ENCODE measurements at regions not wholly inside any gene's neighbourhood (a gene's known extent, or its start where the extent isn't known, plus 50 kb on each side); places are given as distances from the start of the nearest gene placed in this dataset.

- DNase-seq (ENCODE audit: low read depth in 2 of 2): no peak
These were observed 381.0 kb downstream of the SNAPC1 start for GRCh38 chr14:62143245-62143644.

DNA sequence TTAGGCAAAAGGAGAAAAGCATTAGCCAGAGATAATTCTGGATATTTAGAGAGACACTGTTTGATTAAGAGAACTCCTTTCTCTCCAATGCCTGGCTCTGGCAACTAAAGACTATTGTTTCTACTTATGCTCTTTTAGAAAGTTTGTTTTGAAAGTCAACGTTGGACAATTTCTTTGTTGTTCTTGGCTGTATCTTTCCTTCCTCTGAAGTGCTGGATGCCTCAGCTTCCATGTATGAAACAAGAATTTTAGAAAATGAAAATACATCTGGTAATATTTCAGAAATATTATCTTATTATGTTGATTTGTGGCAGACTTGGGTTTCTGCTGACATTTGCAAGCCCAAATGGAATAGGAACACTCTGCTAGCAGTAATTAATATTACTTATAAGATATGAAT, 382.6 kb downstream of the SNAPC1 start:
- no peak for DNase-seq (ENCODE audit: low read depth in 2 of 2)

DNA sequence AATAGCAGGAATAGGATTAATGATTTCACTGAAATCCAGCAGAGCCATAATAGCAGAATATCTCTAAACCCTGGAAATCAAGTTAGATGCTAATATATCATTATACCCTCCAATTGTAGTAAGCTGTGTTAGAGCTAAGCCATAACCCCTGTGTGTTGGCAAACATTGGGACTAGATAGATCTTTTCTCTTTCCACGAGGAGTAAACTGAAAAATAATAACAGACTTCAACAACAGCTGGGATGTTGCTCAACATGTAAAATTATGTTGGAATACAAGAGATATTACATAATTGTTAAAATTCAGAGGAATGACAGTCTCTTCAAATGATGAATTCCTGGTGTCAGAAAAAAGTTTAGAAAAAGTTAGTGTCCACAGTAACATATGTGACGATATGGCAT, 383.8 kb downstream of the SNAPC1 start:
- no peak for DNase-seq (ENCODE audit: low read depth in 2 of 2)

DNA sequence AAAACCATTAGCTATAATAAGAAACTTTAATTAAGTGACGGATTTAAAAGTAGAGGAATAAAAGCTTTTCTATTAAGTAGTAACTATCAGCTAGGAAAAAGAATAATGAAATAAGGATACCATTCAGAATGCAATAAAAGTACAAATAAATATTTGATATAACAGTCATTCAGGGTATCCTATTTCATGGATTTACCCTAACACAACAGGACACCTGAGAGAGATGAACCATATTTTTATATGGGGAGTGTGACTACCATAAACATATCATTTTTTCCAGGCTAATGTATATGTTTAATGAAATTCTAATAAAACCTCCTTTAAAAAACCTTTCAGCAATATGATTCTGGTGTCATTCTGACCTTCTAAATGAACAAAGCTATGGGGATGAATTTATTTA, 393.8 kb downstream of the SNAPC1 start:
- no peak for DNase-seq (ENCODE audit: low read depth in 2 of 2)

GRCh38 chr14:62158779-62159178, 396.6 kb downstream of the SNAPC1 start:
- no peak for DNase-seq (ENCODE audit: low read depth in 2 of 2)

DNA sequence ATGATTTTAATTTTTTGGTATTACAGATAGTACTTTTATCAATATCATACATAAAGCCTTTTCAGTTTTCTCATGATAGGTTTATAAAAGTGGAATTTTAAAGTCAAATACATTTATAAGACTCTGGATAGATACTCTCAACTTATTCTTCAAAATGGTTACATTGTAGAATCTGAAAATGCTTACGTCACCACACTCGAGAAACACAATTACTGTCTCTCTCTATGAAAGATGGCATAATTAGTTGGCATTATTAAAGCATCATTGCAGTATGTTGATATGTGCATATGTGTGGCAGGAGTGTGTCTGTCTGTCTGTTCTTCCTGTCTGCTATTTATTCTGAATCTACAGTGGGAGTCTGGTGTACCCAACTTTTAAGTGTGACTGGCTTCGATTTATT, 397.1 kb downstream of the SNAPC1 start:
- no peak for DNase-seq (ENCODE audit: low read depth in 2 of 2)

DNA sequence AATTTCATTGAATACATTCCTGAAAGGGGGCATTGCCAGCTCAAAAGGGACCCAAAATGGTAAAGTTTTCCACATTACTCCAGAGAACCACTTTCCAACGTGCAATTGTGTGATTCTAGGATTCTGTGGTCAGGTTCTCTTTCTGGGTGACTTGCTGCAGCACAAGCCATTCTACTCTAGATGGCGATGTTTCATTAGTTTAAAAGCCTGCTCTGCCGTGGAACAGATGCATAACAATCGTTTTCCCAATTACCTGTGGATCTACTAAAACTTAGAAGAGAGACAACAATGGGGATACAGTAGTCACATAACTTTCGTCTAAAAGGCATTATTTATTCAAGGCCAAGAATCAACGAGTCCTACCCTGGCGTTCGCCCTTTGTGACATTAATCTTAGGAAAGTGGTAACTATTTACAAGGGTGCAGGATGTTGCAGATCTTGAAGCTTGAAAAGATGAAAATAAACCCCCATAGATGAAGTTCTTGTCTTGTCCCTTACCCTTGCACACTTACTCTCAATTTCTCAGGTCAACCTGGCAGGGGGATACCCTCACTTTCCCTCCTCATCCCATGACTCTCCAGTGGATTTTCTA, 400.9 kb downstream of the SNAPC1 start:
- DNase-seq (ENCODE audit: low read depth in 2 of 2): no peak

DNA sequence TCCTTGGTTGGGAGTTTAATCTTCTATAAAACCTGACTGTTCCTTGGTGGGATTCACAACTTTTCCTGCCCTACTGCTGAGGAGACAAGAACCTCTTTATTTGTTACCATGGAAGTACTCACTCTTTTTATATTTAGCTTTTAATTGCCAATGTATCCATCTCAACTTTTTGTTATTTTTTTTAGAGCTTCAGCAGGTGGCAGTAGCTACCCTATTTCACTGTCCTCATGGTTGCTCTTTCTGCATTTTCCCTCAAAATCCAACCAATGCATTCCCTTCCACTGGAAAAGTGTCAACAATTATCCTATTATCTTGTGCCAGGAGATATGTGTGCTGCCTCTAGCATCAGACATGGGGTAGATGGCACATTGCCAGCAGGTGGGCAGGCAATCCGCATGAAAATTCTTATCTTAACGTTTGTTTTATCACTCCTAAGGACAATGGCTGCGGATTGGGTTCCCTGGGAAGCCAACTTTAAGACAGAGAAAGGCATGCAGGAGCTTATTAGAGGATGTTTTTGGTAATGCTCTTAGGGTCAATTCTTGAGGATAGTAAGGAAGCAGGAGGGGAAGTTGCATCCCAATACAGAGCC, 406.4 kb downstream of the SNAPC1 start:
- no peak for DNase-seq (ENCODE audit: low read depth in 2 of 2)

DNA sequence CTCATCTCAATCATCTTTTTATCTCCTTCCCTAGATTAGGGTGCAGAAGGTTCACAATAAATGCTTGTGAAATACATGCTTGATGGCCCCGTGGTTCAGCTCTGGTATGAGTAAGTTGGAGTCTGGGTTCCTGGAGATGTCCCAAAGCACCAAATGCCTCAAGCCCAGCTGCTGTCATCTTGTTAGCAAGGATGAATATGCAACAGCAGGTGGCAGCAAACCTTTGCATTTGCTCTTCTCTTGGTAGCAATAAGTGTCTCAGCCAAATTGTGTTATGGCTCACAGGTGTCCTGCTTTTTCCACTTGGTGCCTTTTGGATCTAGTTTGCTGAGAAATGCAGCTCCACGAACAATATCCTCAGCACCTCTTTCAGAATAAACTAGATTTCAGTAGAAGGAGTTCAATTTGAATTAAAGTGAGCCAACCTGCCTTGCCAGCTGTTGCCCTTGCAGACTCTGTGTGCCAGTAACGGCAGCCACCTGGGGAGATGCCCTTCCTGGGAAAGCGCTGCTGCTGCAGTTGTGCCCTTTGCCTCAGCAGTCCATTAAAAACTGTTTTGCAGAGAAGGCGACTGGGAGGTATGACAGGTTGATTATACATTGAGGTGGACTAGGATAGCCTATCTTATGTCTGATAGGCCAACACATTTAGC, 417.3 kb downstream of the SNAPC1 start:
- DNase-seq (ENCODE audit: low read depth in 2 of 2): no peak

GRCh38 chr14:62181591-62181990, 419.4 kb downstream of the SNAPC1 start:
- DNase-seq (ENCODE audit: low read depth in 2 of 2): no peak

- no peak for DNase-seq (ENCODE audit: low read depth in 2 of 2)
These were observed 422.9 kb downstream of the SNAPC1 start for GRCh38 chr14:62185078-62185477.

GRCh38 chr14:62187265-62187664, 425.0 kb downstream of the SNAPC1 start:
- no peak for DNase-seq (ENCODE audit: low read depth in 2 of 2)

GRCh38 chr14:62189698-62190097, 427.5 kb downstream of the SNAPC1 start:
- no peak for DNase-seq (ENCODE audit: low read depth in 2 of 2)

DNA sequence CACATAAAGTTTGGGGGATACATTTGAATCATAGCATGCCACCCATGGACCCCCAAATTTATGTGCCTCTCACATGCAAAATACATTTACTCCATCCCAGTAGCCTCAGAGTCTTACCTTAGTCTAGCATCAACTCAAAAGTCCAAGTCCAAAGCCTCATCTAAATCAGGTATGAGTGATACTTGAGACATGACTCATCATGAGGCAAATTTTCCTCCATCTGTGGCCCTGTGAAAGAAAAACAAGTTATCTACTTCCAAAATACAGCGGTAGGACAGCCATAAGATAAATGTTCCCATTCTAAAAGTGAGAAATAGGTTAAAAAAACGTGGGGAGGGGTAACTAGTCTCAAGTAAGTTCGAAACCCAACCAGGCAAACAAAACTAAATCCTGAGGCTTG, 444.2 kb downstream of the SNAPC1 start:
- no peak for DNase-seq (ENCODE audit: low read depth in 2 of 2)

DNA sequence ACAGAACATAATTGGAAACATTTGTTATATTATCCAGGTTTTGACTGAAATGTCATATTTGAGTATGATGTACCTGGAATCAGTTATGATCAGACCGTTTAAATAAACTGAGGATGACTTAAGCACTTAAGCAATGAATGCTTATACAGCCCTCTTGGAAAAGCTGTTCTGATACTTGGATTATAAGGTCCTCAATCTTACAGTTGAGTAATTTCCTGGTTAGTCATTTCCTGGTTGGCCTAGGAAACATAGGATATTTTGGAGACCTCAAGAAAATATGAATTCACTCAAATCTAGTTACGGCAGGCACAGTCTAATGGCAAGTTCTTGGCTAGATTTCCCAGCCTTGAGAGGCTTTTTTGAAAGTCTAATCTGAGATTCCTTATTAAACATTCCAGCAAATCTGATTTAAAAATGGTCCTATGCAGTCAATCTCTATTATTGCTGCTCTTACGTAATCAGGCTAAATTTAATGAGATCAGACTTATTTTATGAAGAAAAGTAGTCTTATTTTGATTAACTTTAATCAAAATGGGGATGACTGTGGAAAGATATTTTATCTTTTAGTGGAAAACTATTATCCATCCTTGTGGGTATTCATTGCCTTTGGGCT, 447.2 kb downstream of the SNAPC1 start:
- DNase-seq (ENCODE audit: low read depth in 2 of 2): no peak

GRCh38 chr14:62213516-62213915, 451.3 kb downstream of the SNAPC1 start:
- DNase-seq (ENCODE audit: low read depth in 2 of 2): no peak

GRCh38 chr14:62216121-62216520, 453.9 kb downstream of the SNAPC1 start:
- no peak for DNase-seq (ENCODE audit: low read depth in 2 of 2)

- no peak for DNase-seq (ENCODE audit: low read depth in 2 of 2)
These were observed 472.6 kb downstream of the SNAPC1 start for GRCh38 chr14:62234849-62235248.

GRCh38 chr14:62244221-62244620, 482.0 kb downstream of the SNAPC1 start:
- no peak for DNase-seq (ENCODE audit: low read depth in 2 of 2)

DNA sequence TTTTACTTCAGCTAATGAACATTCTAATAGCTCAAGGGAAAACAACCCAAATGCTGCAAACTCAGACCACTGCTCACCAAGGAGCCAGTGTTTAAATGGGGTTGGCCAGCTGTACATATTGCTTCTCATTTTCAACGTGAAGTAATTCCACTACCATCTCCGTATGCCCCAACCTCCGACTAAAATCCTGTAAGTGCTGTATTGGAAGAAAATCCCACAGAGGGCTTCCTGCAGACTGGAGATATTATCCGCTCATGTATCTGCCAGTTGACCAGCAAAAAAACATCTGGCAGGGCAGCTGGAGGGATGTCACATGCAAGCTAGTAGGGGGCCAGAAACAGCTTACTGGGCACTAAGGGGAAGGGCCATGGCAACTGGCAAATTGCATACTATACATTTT, 485.0 kb downstream of the SNAPC1 start:
- DNase-seq (ENCODE audit: low read depth in 2 of 2): no peak

- DNase-seq (ENCODE audit: low read depth in 2 of 2): no peak
These were observed 489.0 kb downstream of the SNAPC1 start for GRCh38 chr14:62251237-62251636.

- DNase-seq (ENCODE audit: low read depth in 2 of 2): no peak
These were observed 491.0 kb downstream of the SNAPC1 start for GRCh38 chr14:62253171-62253570.

DNA sequence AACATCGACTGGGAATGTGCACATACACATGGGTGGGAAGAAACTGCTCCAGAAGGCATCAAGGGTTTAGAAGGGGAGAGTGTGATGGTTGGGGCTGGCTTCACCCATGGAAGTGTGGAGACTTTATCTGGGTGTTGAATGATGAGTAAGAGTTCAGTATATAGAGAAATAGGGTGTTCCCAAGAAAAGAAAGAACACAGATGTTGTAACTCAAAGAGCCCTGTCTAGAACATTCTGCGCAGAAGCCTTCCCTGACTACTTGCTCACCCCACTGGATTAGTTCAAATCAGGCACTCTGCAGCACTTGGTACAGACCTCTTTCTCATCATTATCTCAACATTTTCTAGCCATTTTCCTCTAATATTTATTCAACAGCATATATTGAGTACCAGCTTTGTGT, 491.7 kb downstream of the SNAPC1 start:
- no peak for DNase-seq (ENCODE audit: low read depth in 2 of 2)
